SHP77 treated with DMSO at 0.1 percent for 48 hours (cell line): ENCODE measurements at regions not wholly inside any gene's neighbourhood (a gene's known extent, or its start where the extent isn't known, plus 50 kb on each side); places are given as distances from the start of the nearest gene placed in this dataset.
"Not testable (repeated sequence)": the region's sequence is repeated elsewhere in the genome, so short reads cannot be mapped to it uniquely, and the experiment has no call there.

Source experiments
- DNase-seq: peaks from one replicate; lab custom pipeline; 2025; lab: John Stamatoyannopoulos, UW

DNA sequence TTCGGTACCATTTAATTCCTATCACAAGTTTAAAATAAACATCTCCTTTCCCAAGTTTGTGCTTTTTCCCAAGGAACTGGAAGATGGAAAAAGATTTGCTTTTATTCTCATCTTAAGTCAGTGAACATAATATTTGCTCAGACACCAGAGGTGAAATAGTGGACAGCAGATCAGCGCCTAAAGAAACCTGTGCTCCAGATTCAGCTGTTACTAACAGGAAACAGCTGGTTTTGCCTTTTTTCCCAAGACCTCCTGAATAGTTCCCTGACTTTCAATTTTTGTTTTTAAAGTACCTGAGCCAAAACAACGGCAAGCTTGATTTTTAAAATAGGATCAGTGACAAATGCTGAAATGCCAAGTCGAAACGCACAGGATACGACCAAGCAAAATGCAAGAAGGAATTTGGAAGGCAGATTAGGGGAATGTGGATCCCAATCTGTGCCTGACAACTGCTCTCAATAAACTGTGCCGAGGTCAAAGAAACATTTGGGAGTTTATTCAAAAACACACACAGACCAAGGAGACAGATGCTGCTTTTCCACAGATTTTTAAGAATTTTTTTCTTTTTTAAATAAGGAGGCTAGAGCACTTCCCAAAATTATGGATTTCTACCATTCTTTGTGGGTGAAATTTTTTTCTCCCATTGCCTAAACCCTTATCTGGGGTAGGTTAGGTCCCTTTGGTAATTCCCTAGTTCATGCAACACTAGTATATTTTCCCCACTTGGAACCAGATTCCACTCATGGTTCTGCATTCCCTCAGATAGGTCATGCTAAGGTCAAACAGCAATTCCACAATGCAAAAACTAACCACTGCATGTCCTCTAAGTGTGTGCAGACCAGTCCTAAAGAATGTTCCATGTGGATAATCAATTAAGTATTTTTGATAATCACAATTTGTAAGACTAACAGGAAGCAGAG, 121.5 kb upstream of the PDE1A start:
- no peak for DNase-seq

DNA sequence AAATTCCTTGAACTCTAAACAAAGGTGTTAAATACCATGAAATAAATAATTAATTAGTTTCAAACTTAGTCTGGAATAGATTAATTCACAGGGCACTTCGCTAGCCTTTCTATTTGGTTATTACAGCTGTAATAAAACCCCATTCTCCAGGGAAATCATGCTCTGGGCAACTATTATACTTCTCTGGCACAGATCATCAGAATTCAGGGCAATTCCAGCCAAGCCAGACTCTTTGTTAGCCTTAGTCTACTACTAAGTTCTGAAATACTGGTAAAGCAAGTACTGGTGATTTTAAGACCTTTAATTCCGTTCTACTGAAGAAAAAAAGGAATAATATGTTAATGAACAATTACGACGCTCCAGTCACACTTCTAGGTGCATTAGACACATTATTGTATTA, 123.4 kb upstream of the PDE1A start:
- DNase-seq, result no peak

DNA sequence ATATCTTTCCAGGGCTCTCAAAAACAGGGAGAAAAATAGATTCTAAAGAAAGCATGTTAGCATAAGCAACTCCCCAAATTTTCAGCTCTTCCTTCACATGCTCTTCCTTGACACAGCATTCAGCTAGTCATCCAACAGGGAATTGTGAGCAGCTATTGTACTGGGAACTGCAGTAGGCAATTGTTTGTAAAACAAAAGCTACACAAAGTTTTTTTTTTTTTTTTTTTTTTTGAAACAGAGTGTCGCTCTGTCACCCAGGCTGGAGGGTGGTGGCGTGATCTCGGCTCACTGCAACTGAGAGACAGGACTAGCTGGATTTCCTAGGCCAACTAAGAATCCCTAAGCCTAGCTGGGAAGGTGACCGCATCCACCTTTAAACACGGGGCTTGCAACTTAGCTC, 125.4 kb upstream of the PDE1A start:
- not testable (repeated sequence) for DNase-seq

DNA sequence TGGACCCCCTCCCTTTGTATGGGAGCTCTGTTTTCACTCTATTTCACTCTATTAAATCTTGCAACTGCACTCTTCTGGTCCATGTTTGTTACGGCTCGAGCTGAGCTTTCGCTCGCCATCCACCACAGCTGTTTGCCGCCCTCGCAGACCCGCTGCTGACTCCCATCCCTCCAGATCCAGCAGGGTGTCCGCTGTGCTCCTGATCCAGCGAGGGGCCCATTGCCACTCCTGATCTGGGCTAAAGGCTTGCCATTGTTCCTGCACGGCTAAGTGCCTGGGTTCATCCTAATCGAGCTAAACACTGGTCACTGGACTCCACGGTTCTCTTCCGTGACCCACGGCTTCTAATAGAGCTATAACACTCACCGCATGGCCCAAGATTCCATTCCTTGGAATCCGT, 125.9 kb upstream of the PDE1A start:
- DNase-seq, result not testable (repeated sequence)

DNA sequence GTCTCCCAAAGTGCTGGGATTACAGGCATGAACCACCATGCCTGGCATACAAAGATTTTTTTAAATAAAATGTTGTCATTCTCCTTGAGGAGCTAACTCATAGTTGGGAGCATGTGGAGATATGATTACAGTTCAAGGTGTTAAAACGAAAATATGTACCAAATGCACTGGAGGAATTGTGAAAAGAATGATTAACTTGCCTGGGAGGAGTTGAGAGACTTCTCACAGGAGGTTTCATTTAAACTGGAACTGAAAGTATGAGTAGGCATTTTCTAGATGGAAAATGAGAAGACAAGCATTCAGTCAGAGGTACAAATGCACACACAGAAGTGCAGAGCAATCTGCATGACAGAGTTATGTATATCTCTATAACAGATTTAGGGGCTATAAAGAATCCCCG, 126.6 kb upstream of the PDE1A start:
- no peak for DNase-seq

DNA sequence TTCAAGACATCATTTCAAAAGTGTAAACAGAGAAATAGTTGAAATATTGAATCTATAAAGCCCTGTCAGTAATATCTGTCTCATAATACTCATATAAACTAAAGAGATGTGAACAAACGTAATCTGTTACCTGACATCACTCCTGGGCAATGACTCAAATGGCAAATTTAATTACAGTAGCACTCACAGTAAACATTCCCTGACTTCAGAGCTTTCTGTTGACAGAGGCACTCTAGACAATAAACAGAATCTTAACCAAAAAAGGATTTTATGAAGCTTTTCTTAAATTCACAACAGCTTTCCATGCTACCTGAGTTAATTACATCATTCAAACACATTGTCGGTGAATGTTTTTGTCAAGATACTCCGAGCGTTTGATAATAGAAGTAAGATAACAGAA, 128.1 kb upstream of the PDE1A start:
- DNase-seq, result no peak

DNA sequence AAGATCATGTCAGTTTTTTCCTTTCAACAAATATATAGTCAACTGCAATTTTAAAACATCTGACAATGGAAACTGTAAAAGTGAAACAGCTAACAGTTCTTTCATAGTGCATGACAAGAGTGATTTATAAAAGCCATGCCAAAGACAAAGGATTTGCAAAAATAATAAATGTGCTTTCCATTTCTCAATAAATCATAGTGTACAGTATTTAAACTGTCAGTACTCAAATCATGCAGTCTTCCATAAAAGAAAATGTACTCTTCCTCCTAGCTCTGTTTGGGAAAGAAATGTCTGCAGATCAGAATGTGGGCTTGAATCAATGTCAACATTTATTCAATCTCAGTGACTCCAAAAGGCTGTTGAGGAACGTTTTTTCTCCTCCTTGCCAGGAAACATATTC, 131.7 kb upstream of the PDE1A start:
- DNase-seq, result no peak

DNA sequence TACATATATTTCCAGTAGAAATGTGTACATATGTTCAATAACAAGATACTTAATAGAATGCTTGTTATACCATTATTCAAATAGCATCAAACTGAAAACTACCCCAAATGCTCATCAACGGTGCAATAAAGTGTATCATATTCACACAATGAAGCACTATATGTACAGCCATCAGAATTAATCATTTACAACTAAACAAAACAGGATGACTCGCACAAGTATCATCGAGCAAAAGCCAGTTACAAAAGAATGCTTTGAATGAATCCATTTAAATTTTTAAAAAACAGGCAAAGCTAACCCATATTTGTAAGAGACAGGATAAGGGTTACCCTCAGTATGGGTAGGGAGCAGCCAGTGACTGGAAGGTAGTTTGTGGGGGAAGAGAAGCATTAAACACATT, 132.8 kb upstream of the PDE1A start:
- no peak for DNase-seq

DNA sequence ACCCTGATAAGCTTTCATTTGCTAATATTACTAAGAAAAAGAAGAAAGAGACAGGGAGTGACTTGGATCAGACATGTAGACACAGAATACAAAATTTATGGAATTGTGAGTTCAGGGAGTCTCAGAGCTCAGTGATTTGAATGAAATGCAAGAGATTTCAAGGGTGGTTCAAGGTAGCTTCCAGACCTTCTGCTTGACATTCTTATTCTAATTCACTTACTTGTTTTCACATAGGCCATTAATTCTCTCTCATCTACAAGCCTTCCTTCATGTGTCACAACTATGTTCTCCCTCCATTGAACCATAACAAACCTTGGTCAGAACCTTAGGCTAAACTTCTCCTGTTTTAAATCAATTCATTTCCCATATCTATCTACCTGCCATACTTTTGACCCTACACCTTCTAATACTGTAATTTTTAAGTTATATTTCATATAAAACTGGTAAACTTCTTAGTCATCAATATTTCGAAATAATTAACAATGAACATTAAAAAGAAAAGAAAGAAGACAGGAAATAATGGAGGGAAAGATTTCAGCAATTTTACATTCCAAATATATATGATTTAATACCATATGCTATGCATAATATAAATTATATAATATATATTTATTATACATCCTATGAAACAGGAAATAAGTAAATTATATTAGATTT, 139.2 kb upstream of the PDE1A start:
- DNase-seq, result no peak

DNA sequence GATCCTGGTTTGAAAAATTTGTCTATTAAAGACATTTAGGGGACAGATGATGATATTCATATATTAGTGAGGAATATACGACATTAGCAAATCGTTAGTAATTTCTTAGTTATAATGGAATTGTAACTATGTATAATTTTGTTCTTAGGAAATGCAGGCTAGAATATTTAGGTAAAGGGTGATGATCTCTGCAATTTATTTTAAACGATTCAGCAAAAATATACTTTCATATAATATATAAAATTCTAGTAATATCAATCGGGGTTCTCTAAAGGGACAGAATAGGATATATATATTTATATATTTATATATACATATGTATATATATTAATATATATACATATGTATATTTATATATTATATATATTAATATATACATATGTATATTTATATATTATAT, 142.5 kb upstream of the DNAJC10 start:
- DNase-seq, result no peak

DNA sequence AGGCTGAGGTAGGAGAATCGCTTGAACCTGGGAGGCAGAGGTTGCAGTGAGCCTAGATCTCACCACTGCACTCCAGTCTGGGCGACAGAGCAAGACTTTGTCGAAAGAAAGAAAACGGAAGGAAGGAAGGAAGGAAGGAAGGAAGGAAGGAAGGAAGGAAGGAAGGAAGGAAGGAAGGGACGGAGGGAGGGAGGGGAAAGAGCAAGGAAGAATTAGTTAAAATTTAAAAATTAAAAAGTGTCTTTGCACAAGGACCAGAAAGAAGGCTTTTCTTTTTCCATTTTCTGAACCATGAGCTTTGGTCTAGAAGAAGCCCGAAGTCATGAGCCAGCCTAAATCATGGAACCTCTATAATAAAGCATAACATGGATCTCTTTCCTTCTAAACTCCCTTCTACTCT, 138.2 kb upstream of the DNAJC10 start:
- no peak for DNase-seq

DNA sequence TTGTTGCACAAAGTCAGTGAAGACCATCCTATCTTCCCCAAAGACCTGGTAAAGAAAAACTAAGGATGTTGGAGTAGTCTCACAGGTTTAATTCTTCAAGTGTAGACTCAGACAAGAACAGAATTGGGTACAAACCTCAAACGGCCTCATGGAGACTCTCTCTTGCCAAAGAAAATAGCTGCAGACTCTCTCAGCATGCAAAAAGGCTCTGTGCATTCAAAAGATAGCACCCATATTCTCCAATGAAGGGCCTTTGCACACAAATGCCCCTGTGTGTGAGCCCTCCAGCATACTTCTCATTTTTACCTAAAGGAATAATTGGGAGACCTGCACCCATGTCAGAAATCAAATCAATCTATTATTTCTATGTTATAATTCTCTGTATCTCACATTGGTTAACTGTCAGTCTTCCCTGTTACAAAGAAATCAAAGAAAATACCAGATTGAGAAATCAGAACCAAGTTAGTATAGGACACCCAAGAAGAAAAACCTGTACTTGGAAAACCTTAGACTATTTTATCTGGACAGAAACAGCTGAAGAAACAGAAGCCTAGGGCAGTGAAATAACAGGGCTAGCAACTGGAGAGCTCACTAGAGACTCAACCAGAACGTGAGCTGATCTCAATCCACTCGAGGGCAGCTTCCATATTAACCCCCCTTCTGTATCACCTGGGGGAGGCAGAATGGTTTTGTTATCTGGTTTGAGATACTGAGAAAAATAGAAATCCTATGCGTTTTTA, 134.7 kb upstream of the DNAJC10 start:
- DNase-seq, result no peak

DNA sequence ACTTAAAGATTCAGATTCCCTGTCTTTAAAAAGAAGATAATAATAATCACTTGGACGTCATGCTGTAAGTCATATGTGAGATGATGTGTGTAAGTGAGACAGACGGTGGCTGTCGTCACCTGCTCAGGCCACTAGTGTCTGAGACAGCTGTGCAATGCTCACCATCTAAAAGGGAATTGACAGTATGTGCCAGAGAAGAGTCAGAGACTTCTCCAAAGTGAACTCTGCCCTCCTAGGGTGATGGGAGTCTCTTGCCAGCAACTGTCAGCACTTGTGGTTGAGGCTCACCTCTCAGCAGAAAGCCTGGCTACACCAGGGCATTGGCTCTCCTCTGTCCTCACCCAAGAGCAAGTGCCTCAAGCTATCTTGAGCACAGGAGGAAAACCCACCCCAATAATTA, 131.6 kb upstream of the DNAJC10 start:
- no peak for DNase-seq

DNA sequence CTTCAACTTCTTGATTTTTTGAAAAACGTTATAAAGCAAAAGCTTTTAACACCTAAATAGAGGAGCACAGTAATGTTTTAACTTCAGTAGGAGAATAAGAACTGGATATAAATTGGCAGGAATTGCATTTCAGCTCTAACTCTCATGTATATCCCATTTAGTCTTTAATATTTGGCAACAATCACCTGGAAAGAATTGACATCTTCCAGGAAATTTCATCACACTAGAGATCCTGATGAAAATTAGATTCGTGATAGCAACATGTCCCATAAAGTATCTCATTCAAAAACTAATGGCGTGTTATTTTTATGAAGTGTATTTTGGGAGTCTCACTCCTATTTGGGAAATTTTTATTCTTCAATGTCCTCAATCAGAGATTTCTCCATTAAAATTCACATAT, 131.1 kb upstream of the DNAJC10 start:
- no peak for DNase-seq

DNA sequence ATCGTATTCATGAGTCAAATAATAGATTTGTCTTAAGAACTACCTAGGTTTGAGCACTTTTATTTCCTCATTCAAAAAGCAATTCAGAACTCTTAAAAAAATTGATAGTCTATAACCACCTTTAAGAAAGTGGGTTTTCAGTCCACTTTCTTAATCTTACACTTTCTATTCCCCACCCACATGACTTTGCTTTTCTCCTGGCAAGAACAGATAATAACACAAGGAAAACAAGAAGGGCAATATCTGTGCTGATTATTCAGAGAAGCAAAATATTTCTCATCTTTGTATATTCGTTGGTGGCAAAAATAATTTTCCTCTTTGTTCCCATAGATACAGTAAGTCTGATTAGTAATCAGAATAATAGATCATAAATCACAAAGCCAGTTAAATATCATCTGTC, 130.6 kb upstream of the DNAJC10 start:
- DNase-seq, result no peak

DNA sequence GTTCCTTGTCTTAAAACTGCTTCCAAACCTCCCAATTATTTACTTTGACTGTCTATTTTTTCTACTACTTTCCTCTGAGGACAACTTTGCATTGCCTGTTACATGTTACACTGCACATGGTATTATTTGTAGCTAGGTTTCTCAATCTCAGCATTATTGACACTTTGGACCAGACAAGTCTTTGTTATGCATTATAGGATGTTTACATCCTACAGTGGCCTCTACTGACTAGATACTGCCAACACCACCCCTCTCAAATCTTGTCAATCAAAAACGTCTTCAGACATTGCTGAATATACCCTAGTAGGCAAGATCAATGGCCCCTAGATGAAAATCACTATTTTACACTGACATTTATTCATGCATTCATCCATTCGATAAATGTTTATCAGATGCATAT, 129.6 kb upstream of the DNAJC10 start:
- no peak for DNase-seq

DNA sequence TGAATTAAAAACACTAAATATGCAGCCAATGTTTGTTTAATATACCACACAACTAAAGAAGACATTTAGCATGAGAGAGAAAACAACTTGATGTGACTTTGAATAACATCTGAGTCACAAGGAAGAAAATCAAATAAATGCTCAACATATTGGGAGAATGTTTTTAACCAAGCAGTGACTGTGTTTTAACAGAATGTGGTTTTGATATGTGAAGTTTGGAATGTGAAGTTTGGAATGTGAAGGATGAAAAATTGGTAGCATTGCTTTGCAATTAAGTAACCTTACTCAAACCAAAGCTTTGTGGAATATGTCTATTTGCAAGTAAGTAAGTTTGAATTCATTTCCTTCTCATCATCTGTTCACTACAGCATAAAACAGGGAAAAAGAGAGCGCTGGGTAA, 128.2 kb upstream of the DNAJC10 start:
- no peak for DNase-seq

DNA sequence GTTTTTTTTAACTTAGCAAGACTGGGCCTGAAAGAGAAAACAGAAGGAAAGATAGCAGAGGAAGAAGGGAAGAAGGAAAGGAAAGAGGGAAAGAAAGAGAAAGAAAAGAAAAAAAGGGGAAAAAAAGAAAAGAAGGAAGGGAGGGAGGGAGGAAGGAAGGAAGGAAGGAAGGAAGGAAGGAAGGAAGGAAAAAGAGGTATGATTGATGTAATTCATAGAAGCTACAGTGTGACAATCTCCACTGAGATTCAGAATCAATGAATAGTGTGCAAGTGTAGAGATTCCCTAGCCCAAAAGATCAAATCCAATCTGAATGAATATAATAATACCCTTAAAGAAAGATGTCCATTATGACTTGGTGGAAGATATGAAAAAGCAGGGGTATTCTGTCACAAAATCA, 126.9 kb upstream of the DNAJC10 start:
- DNase-seq, result no peak

DNA sequence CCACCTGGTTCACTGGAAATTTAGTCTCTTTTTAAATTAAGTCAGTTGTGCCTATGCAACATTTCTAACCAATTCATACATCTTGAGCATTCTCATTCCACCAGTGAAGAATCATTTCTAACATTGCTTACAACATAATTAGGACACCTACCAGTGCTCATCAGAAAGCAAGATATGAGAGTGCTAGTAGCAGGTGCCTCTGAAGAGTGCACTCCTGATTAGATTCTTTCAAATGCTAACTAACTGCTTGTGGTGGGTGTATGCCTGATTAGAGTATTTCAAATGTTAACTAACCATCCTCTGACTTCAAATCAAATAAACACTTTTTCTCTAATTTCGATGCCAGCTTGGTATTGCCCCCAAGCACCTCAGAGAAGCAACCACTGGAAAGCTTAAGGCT, 124.3 kb upstream of the DNAJC10 start:
- DNase-seq, result no peak

DNA sequence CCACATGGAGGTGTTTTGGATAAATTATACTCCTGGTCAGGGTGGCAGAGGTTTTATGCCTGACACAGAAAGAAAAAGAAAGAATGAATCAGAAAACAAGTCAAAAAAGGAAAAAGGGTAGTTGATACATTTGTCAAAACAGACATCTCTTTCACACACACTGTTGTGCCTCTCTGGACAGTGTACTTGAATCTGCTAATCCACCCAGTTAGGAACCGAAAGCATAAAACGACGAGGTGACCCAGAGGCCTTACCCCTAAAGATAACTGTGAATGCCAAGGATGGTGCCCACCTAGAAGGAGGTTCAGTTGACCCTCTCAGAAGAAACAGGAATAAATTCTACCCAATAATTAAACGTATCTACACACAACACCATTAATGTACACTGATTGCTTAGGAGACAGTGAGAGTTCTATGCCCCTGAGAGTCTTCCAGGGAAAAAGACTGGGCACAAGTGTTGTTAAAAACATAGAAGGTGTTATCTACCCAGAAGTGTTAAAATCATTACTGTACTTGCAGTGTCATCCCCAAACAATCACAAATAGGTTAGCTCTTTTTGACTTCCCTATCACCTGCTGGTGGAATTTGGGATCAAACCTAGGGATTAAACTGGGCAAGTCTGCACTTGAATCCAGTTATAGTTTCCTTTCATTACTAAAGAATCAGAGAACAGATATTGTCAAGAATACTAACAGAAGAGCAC, 123.2 kb upstream of the DNAJC10 start:
- no peak for DNase-seq

DNA sequence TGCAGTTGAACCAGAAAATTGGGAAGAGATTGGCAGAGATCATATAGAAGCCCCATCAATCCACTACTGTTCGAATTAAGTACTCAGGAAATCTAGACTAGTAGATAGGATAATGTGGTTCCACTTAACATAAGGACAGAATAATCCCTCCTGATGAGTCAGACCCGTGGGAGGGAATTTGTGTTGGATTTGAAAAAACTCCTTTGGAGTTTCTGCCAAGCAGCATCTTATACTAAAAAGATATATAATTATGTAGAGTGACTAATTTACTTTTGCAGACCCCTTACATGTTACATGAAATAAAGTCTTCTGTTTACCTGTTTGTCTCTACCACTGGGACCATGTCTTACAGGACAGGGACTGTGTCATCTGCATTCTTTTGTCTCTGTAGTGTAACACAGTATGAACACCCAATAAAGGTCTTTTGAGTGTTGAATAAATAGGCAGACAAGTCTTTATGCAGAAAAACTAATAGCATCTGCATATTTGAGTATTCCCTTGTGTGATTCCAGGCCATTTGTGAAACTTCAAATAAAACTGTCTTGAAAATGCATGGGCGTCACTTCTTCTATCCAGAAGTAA, 122.6 kb upstream of the DNAJC10 start:
- no peak for DNase-seq

DNA sequence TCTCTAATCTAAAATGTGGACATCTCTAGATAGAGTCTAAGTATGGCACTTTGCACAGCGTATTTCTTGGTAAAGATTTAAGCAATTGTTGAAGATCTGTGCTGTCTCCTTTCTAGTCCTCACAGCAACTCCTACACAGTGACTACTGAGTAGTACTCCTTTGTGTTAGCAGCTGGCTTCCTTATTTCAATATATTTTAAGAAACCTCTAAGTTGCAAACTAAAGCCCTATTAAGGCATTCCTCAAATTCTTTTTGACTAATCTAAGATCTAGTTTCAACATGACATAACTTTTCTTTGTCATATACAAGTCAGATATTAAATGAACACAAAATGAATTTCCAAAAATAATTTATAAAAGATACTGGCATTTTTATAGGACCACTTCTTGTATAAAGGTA, 121.8 kb upstream of the DNAJC10 start:
- DNase-seq, result no peak
